GM18867 (cell line): ENCODE measurements at regions not wholly inside any gene's neighbourhood (a gene's known extent, or its start where the extent isn't known, plus 50 kb on each side); places are given as distances from the start of the nearest gene placed in this dataset.

ENCODE experiments used
- ATAC-seq: cut with Tn5 transposase; IDR thresholded peaks from one replicate; pipeline ENCODE4 v1.9.1; 2021; ENCODE audit warnings: mild to moderate bottlenecking, moderate library complexity; ENCODE audit not compliant: unreplicated experiment

DNA sequence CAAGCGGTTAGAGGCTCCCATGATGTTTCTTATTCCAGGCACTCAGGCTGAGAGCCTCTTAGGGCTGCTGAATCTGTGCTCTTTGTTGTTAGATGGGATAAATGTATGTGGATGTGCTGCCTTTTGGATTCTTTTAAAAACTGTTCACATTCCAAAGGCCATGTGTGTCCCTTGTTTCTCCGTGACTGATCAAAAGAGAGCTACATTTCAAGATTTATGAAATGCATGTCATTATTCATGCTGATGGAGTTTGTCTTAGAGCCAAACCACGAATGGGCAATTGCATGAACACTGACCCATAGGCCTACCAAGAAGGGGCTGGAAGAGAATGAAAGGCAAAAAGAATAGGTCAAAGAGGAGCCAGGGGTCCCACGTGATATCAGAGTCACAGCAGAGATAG is 104.9 kb upstream of the TSHZ2 start:
- ATAC-seq: no peak

DNA sequence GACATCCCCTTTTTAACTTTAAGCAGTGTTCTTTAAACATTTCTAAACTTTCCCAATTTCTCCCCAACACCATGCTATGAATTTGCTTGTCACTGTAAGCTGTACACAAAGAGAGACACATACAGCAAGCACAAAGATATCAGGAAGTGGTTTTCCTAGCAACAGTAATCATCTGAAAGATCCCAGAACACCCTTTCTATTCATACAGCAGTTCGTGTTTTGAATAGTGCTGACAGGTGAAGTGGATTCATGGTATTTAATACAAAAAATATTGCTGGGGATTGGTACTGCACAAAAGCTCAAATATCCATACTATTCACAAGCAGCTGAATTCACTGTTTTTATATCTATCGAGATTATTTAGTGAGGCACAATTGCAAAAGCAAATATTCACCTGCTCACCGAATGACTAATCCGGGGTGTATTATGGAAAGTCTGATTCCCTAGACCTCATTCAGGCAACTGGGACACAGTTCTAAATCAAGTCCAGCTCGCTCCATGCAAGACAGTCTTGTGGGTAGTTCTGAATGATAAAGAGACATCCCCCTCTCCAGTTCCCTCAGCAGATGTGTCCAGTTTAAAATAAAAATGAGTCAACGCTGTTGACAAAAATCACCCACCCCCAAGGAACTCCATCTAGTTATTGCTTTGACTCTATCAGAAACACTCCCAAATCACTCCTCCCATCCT is 107.1 kb upstream of the TSHZ2 start:
- ATAC-seq: no peak

- no peak for ATAC-seq
Observed at GRCh38 chr20:52859156-52859876, 112.8 kb upstream of the TSHZ2 start.

GRCh38 chr20:52852714-52853113 is 119.4 kb upstream of the TSHZ2 start:
- no peak for ATAC-seq

- no peak for ATAC-seq
Observed at GRCh38 chr20:52847731-52848359, 124.3 kb upstream of the TSHZ2 start.

DNA sequence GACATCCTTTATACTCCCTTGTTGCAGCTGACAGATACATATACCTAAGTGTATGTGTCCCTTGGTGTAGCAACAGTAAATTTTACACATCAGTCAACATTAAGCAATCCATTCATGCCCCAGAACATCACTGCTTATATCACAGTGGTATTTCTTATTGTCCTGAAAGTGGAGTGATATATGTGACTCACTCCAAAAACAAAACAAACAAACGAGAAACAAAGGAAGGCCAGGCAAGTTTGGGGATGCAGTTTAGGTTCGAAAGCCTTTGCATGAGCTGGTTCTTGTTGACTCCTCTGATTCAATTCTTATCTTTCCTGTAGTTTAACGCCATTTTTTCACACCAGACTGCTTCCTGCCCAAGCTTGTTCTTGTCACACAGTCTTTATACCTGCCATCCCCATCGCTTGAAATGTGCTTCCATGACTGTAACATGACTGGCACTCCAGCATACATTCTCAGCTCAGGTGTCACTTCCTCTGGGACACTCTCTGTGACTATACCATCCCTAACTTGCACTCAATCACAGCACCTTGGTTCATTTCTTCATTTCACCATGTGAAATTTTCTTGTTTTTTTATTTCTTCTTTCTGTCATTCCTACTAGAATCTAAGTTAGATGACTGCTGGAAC is 125.0 kb upstream of the TSHZ2 start:
- ATAC-seq: no peak

DNA sequence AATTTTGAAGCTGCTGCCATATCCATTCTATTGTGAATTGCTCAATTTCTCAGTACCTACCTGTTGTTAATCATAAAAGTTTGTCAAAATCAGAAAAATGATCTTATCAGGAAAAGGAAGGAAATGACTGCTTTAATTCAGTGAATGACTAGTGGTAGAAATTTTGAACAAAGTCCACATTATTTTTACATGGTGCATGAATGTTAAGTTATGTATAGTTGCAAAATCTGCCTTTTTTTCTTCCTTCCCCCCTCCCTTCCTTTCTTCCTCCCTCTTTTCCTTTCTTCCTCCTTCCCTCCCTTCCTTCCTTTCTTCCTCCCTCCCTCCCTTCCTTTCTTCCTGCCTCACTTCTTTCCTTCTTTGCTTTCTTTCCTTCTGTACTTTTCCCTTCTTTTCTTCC is 127.1 kb upstream of the TSHZ2 start:
- ATAC-seq: no peak

- ATAC-seq: no peak
Observed at GRCh38 chr20:52843425-52843824, 128.7 kb upstream of the TSHZ2 start.

GRCh38 chr20:52841003-52841402 is 131.2 kb upstream of the TSHZ2 start:
- no peak for ATAC-seq

GRCh38 chr20:52840041-52840440 is 132.1 kb upstream of the TSHZ2 start:
- ATAC-seq: no peak

DNA sequence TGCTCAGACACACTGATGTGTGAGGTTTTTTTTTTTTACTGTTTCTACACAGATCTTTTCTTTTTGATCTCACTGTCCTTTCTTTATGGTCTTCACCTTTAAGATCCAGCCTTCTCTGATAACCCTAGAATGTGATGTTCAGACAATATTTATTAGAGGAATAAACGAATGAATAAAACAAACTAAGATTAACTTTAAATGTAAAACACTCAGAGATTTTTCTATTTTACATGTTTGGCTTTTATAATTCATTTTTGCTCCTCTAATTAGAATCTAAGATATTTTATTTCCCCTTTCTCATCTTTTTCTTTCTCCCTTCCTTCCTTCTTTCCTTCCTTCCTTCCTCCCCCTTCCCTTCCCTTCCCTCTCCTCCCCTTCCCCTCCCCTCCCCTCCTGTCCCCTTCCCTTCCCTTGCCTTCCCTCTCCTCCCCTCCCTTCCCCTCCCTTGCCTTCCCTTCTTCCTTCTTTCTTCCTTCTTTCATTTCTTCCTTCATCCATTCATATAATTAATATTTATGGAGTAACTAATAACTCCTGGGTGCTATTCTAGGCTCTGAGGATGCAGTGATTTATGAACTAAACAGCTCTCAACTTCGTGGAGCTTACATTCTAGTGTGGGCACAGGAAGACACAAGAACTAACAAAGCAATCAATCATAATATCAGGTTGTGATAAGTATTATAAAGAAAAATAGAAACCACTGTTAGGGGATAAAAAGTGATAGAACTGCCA is 133.5 kb upstream of the TSHZ2 start:
- no peak for ATAC-seq

DNA sequence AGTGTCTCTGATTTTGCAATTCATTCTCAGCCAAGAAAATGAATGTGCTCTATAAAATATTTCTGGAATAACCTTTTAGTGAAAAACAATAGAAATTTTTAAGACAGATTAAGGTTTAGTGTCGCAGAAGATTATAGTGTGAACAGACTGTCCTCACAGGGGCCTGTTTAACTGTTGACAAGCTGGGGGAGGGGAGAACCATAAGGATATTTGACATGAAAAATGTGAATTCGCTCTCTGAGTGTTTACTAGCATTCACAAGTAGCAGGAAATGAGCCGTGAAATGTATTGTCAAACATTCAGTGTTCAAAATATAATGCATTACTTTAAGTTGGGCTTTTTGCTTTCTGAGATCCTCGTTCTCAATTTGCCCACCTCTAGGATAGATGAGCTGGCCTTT is 134.8 kb upstream of the TSHZ2 start:
- no peak for ATAC-seq

DNA sequence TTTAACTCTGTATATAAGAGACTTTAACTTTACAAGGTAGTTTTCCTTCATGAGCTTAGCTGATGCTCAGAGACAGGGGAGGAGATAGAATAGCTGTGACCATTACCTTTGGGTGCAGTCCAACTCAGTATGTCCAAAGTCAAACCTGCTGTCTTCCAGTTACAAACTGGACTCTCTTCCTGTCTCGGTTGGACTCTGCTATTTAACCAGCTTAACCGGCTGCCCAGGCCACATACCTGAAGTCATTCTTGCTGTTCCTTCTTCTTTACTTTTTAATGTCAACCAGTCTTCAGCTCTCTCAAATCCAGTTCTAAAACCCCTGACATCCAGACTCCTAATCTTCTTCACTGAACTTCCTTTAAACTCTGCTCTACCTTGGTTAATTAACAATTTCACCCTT is 138.3 kb upstream of the TSHZ2 start:
- no peak for ATAC-seq

DNA sequence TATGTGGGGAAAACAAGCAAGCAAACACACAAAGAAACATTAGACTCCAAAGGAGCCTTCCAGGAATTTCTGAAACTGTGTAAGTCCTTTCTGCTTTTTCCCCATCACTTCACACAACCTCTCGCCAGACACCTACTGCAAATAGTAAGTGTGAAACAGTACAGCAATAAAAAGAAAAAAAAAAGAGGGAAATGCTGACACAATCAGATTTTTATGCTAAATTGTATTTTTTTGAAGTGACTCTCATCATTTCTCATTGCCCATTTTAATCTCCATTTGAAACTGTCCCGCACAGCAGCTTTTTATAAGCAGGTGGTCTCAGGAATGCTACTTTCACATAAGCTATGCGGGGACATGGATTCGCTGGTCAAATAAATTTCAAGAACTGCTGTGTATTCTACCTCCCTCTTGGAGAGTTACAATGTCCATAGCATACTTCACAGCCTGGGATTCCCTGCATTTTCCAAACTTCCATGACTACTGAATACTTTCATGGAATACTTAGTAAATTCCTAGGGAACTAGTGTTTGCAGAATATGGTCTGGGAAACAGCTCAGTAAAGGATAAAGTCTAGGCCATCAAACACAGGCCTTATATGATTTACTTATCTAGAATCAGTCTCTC is 139.9 kb upstream of the TSHZ2 start:
- ATAC-seq: no peak

DNA sequence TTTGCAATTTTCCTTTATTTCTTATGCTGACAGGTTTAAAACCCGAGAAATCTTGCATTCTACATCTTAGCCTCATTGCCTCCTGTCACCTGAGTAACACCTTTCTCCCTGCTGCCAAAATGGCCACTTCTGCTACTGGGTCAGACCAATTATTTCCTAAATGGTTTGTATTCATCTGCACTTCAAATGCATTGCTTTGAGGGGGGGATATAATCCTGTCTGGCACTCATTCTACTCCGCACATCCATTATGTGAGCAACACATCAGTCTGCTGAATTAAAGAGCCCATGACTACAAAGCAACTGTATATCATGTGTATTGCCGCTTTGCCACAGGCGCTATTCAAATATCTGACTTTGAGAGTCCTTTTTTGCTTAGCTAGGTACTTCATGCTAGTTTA is 141.6 kb upstream of the TSHZ2 start:
- no peak for ATAC-seq

- ATAC-seq: no peak
Observed at GRCh38 chr20:52829111-52829510, 143.0 kb upstream of the TSHZ2 start.

DNA sequence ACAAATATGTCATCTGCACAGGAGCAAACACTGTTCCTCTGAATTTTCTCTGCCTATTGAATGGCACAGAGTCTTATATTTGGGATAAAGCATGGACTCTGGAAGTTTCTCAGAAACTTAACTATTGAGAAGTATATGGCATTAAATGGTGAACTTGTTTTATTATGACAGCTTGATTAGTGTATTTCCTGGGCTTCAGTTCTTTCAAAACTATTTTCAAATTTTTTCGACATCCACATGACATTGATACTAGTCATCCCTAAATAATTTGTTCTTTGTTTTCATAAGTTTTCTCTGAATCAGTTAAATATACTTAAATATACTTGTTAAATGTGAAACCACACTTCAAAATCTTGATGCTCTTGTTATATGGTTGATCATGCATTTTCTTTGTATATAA is 144.0 kb upstream of the TSHZ2 start:
- no peak for ATAC-seq

- ATAC-seq: no peak
Observed at GRCh38 chr20:52826722-52827121, 145.4 kb upstream of the TSHZ2 start.

- ATAC-seq: no peak
Observed at GRCh38 chr20:52826321-52826720, 145.8 kb upstream of the TSHZ2 start.

DNA sequence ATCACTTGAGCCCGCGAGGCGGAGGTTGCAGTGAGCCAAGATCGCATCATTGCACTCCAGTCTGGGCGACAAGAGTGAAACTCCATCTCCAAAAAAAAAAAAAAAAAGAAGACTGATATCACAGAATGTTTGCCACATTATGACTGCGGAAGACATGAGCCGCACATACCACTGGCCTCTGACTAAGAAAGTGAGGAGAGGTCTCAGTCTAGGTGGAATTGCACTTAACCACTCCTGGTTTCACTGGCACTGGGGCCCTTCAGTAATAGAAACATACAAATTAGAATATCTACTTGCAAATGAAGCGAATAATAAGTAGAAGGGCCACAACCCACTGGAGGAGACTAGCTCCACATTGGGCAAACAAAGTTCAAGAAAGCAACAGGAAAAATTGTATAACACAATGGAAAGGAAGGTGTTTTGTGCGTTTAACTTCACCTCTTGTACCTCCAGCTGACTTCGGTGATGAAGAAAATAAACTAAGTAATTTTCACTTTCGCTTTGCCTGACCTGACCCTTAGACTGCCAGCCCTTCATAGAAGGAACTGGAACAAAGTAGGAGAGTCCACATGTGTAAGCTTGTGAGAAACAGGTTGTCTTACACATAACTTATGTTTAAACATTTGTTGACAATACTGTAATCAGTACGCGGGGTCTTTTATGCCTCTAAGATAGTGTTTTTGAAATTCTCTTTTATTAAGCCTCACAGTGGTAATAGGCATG is 147.5 kb upstream of the TSHZ2 start:
- ATAC-seq: peak; percentile 59
